AG04449 (cell line): ENCODE measurements at regions not wholly inside any gene's neighbourhood (a gene's known extent, or its start where the extent isn't known, plus 50 kb on each side); places are given as distances from the start of the nearest gene placed in this dataset.

Experiments used
- CTCF ChIA-PET: fragments of 350-600 bp; formaldehyde crosslinking; extraction: SDS; loops from one replicate; lab custom pipeline; 2021; ENCODE audit warnings: antibody characterized with exemption; lab: Yijun Ruan, JAX
- POLR2A ChIA-PET: fragments of 400-600, 350-600 bp; formaldehyde crosslinking; extraction: SDS; loops from one replicate; lab custom pipeline; 2020; ENCODE audit warnings: antibody characterized with exemption, inconsistent platforms; lab: Yijun Ruan, JAX
- DNase-seq: peaks from one replicate; pipeline ENCODE4 v3.0.0-alpha.2; 2010; ENCODE audit warnings: low read depth, low spot score
- H3K4me3 ChIP-seq: 2 replicates; pipeline ENCODE4 v1.5.1; 2011; ENCODE audit warnings: low read depth, mild to moderate bottlenecking, control low read depth, low read length
- CTCF ChIP-seq: IDR thresholded peaks from one replicate; pipeline ENCODE4 v1.5.1; 2011; ENCODE audit warnings: mild to moderate bottlenecking, moderate library complexity, low read length, control low read depth, inconsistent platforms; ENCODE audit not compliant: insufficient read depth; ENCODE audit errors: missing control alignments

- no peak overlapping the region for H3K4me3 ChIP-seq
- ChIA-PET POLR2A (no interaction called here), CTCF (no interaction called here)
- no peak for DNase-seq
- no peak for TF ChIP-seq CTCF
These were observed 317.9 kb upstream of the ZNF32 start for GRCh38 chr10:43966571-43966965.

GRCh38 chr10:43965918-43966570 is 317.4 kb upstream of the ZNF32 start:
- TF ChIP-seq CTCF: no peak
- ChIA-PET POLR2A (interaction anchor here (0.6 kb wide), 1 partner anchor 234 kb away, joined by 3 read pairs; no protein-coding TSS in a partner anchor), CTCF (no interaction called here)
- DNase-seq: no peak
- H3K4me3 ChIP-seq: no peak overlapping the region

- ChIA-PET POLR2A (interaction anchor here (0.6 kb wide), 1 partner anchor 233 kb away, joined by 3 read pairs; no protein-coding TSS in a partner anchor), CTCF (no interaction called here)
- no peak for DNase-seq
- H3K4me3 ChIP-seq: no peak overlapping the region
- no peak for TF ChIP-seq CTCF
These were observed 316.6 kb upstream of the ZNF32 start for GRCh38 chr10:43965033-43965917.

- H3K4me3 ChIP-seq: no peak overlapping the region
- ChIA-PET POLR2A (no interaction called here), CTCF (no interaction called here)
- no peak for DNase-seq
- no peak for TF ChIP-seq CTCF
These were observed 315.8 kb upstream of the ZNF32 start for GRCh38 chr10:43964486-43964885.

- no peak for TF ChIP-seq CTCF
- no peak for DNase-seq
- ChIA-PET POLR2A (no interaction called here), CTCF (no interaction called here)
- H3K4me3 ChIP-seq: no peak overlapping the region
These were observed 315.2 kb upstream of the ZNF32 start for GRCh38 chr10:43963793-43964425.
